Coronary artery (tissue), 2 donors: ENCODE measurements at regions not wholly inside any gene's neighbourhood (a gene's known extent, or its start where the extent isn't known, plus 50 kb on each side); places are given as distances from the start of the nearest gene placed in this dataset.

ENCODE experiments used
- DNase-seq: peaks from one replicate; pipeline ENCODE4 v3.0.0-alpha.2; 2017; ENCODE audit warnings: low spot score
- H3K27ac ChIP-seq, 2 donors: fragments of 200-600 bp; sonication (generic); one replicate each; pipeline ENCODE4 v1.5.1; 2016 to 2019
- H3K4me3 ChIP-seq: fragments of 200-600 bp; sonication (generic); 2 replicates; pipeline ENCODE4 v1.5.1; 2016; ENCODE audit warnings: mild to moderate bottlenecking, moderate library complexity
- TF ChIP-seq, protein P1 (sequence below): fragments of 200-600 bp; sonication (generic); IDR thresholded peaks from one replicate; pipeline ENCODE4 v1.5.1; 2019; ENCODE audit warnings: antibody characterized with exemption

DNA sequence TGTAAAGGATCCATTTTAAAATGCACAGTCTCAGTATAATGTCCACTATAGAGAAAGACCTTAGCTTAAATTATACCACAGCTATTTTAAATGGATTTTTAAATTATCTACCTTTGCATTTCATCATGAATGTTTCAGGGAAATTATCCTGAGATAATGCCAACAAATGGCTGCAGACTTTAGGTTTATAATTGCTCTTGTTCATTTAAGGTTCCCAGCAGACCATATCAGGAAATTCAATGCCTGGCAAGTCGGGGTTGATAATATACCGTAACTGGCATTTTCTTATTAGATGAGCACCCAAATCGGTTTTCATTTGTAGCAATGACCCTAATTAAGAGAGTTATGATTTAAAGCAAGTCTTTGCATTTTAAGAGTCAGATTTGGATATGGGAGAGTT lies 227.1 kb upstream of the ARRDC4 start:
- Histone ChIP-seq H3K27ac (no peak overlapping the region), H3K4me3 (no peak overlapping the region)
- no peak for DNase-seq
- TF ChIP-seq, protein P1, sequence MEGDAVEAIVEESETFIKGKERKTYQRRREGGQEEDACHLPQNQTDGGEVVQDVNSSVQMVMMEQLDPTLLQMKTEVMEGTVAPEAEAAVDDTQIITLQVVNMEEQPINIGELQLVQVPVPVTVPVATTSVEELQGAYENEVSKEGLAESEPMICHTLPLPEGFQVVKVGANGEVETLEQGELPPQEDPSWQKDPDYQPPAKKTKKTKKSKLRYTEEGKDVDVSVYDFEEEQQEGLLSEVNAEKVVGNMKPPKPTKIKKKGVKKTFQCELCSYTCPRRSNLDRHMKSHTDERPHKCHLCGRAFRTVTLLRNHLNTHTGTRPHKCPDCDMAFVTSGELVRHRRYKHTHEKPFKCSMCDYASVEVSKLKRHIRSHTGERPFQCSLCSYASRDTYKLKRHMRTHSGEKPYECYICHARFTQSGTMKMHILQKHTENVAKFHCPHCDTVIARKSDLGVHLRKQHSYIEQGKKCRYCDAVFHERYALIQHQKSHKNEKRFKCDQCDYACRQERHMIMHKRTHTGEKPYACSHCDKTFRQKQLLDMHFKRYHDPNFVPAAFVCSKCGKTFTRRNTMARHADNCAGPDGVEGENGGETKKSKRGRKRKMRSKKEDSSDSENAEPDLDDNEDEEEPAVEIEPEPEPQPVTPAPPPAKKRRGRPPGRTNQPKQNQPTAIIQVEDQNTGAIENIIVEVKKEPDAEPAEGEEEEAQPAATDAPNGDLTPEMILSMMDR = no peak

GRCh38 chr15:97736748-97737147 lies 223.8 kb upstream of the ARRDC4 start:
- DNase-seq = no peak
- Histone ChIP-seq H3K4me3 (no peak overlapping the region), H3K27ac (no peak overlapping the region)
- TF ChIP-seq, protein P1 = no peak

- TF ChIP-seq, protein P1 = no peak
- no peak overlapping the region for H3K4me3 ChIP-seq
- DNase-seq = no peak
- no peak overlapping the region for H3K27ac ChIP-seq
Measured at GRCh38 chr15:97745481-97746071, 214.9 kb upstream of the ARRDC4 start.

DNA sequence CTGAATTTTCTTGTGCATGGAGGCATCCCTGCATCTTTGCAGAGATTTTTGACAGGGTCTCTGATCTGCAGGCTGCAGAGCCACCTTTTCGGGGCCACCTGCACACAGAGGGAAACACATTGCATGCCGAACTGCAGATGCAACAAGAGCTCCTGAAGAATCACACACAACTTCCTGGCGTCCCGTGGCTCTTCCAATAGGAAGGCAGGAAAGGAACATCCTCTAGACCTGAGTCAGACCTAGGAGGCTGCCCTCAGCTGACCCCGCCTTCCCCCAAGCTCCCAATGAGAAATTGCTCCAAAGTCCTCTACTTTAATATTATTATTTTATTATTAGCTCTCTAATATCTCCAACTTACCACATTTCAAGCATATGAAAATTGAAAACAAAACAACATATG lies 213.2 kb upstream of the ARRDC4 start:
- no peak for DNase-seq
- Histone ChIP-seq H3K4me3 (no peak overlapping the region), H3K27ac (no peak overlapping the region)
- TF ChIP-seq, protein P1 = no peak

DNA sequence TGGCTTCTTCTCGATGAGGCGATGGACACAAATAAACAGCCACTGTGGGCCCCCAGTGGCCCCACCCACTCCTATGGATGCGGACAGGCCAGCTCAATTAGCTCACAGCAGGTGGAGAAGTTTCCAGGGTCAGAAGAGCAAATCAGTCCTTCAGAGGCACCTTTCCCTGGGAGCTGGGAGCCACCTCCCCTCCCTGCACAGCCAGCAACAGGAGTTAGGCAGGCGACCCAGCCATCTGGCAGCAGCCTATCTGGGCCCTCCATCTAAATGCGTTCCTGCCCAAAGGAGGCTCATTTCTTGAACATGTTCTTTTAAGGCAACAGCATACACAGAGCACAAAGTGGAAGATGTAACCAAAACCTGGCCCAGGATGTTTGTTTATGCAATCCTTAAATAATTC lies 211.9 kb upstream of the ARRDC4 start:
- no peak for DNase-seq
- TF ChIP-seq, protein P1 = no peak

DNA sequence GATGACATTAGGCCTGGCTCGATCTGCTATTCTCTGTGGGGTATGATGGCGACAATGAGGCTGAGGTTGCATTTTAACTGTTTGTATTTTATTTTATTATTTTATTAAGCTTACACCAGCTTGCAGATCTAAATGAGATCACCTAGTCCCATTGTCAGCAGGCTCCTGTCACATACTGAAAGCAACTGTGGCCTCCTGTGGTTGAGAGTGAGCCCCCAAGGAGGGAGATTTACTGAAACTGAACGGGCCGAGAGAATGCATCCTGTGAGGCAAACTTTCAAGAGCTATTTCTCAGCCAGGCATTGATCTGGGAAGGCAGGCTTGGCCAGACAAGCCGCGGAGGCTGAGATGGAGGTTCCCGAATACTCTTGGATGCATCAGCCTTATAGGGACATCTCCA lies 210.4 kb upstream of the ARRDC4 start:
- TF ChIP-seq, protein P1 = no peak
- H3K4me3 ChIP-seq = no peak overlapping the region
- no peak for DNase-seq
- no peak overlapping the region for H3K27ac ChIP-seq

More for the DNA sequence above, 211.9 kb upstream of the ARRDC4 start:
- no peak overlapping the region for H3K27ac ChIP-seq
- H3K4me3 ChIP-seq = no peak overlapping the region

DNA sequence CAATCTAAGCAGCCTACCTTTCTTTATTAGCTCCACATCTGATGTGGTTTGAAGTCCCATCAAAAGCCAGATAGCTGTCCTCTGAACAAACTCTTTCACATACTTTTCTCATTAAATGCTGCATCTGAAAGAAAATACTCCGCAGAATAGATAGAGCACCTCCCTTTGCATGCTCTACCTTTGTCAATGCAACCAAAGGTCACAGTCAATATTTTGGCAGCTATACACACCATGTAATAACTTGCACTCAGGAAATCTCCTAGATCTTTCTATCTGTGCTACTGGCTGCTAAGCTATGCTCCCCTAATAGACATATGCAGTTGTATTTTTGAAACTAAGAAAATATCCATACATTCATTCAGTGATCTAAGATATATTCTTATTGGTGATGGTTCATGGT lies 204.8 kb upstream of the ARRDC4 start:
- TF ChIP-seq, protein P1 = no peak
- DNase-seq = no peak
- Histone ChIP-seq H3K4me3 (no peak overlapping the region), H3K27ac (no peak overlapping the region)
